ENCODE measurements at regions not wholly inside any gene's neighbourhood (a gene's known extent, or its start where the extent isn't known, plus 50 kb on each side); places are given as distances from the start of the nearest gene placed in this dataset.

GRCh38 chr4:101451086-101451485 lies 103.8 kb upstream of the PPP3CA start:
- H3K36me3 ChIP-seq (ENCODE audit: low read depth) = no peaks in the 10 kb centered on the region
- ATAC-seq (no peak), DNase-seq (no peak)
- intact Hi-C loops (cut with DNase I, micrococcal nuclease) = no loop called here
- no peaks in the 10 kb centered on the region for H3K9me3 ChIP-seq
- TF ChIP-seq, protein P1, sequence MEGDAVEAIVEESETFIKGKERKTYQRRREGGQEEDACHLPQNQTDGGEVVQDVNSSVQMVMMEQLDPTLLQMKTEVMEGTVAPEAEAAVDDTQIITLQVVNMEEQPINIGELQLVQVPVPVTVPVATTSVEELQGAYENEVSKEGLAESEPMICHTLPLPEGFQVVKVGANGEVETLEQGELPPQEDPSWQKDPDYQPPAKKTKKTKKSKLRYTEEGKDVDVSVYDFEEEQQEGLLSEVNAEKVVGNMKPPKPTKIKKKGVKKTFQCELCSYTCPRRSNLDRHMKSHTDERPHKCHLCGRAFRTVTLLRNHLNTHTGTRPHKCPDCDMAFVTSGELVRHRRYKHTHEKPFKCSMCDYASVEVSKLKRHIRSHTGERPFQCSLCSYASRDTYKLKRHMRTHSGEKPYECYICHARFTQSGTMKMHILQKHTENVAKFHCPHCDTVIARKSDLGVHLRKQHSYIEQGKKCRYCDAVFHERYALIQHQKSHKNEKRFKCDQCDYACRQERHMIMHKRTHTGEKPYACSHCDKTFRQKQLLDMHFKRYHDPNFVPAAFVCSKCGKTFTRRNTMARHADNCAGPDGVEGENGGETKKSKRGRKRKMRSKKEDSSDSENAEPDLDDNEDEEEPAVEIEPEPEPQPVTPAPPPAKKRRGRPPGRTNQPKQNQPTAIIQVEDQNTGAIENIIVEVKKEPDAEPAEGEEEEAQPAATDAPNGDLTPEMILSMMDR (IDR thresholded peaks at IDR 0.05) = no peak
- no peaks in the 10 kb centered on the region for H3K4me1 ChIP-seq (ENCODE audit: low read depth)
- no peak overlapping the region for H3K4me3 ChIP-seq

- no peaks in the 10 kb centered on the region for H3K36me3 ChIP-seq (ENCODE audit: low read depth)
- no peak for DNase-seq
- no peaks in the 10 kb centered on the region for H3K4me1 ChIP-seq (ENCODE audit: low read depth)
- no peak overlapping the region for H3K4me3 ChIP-seq
- no peak for ATAC-seq
- intact Hi-C loops (cut with DNase I, micrococcal nuclease) = no loop called here
- TF ChIP-seq, protein P1 (IDR thresholded peaks at IDR 0.05) = no peak
- H3K9me3 ChIP-seq = no peaks in the 10 kb centered on the region
These were observed 94.1 kb upstream of the PPP3CA start for GRCh38 chr4:101441446-101441845.

DNA sequence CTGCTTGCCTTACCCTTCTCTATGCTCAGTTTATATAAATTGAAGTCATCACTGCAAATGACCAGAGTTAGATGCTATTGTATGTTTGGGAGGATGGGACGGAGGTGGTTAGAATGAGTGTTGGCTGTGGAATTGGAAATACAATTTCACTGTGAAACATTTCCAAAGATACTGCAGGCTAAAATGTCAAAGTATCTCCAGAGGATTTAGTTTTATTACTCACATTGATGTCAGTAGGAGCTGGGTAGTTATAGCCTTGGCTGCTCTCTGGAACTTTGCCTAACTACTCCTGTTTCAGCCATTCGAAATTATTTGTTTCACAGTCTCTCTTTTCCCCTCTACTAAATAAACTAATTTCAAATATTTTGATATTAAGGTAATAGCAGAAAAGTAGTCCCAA lies 92.6 kb upstream of the PPP3CA start:
- intact Hi-C loops (cut with DNase I, micrococcal nuclease) = no loop called here
- DNase-seq = no peak
- TF ChIP-seq, protein P1 (IDR thresholded peaks at IDR 0.05) = no peak
- H3K4me3 ChIP-seq = no peak overlapping the region
- ATAC-seq = no peak
- H3K36me3 ChIP-seq (ENCODE audit: low read depth) = no peaks in the 10 kb centered on the region
- H3K4me1 ChIP-seq (ENCODE audit: low read depth) = no peaks in the 10 kb centered on the region
- no peaks in the 10 kb centered on the region for H3K9me3 ChIP-seq

DNA sequence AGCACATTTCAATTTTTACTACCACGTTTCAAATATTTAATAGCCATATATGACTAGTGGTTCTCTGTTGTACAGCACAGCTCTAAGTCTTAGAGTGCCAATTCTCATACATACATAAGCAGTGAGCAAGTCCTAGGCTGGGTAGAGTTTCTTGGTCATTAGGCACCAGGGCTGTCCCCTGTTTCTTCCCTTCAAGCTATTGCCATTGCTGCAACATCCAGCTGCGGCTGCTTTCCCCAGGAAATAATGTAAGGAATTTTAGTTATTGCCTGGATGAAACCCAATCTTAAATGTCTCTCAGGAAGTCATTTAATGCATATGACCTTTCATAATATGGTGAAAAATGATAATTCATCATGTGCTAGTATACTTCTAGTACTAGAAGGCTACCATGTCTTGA lies 74.1 kb upstream of the PPP3CA start:
- ATAC-seq (no peak), DNase-seq (no peak)
- Histone ChIP-seq H3K4me3 (no peak overlapping the region), H3K4me1 (ENCODE audit: low read depth) (peaks cover 17% of the 10 kb centered on the region), H3K9me3 (no peaks in the 10 kb centered on the region), H3K36me3 (ENCODE audit: low read depth) (no peaks in the 10 kb centered on the region)
- intact Hi-C loops (cut with DNase I, micrococcal nuclease) = no loop called here
- TF ChIP-seq, protein P1 (IDR thresholded peaks at IDR 0.05) = no peak

- DNase-seq (no peak), ATAC-seq (no peak)
- H3K4me3 ChIP-seq = no peak overlapping the region
- intact Hi-C loops (cut with DNase I, micrococcal nuclease) = no loop called here
- H3K36me3 ChIP-seq (ENCODE audit: low read depth) = no peaks in the 10 kb centered on the region
- TF ChIP-seq, protein P1 (IDR thresholded peaks at IDR 0.05) = no peak
- peaks cover 17% of the 10 kb centered on the region for H3K4me1 ChIP-seq (ENCODE audit: low read depth)
- no peaks in the 10 kb centered on the region for H3K9me3 ChIP-seq
These were observed 73.3 kb upstream of the PPP3CA start for GRCh38 chr4:101420661-101421060.

All from mucosa of descending colon (tissue), 3 donors.